Mesothelial cell of epicardium (in vitro differentiated cells): ENCODE measurements at regions not wholly inside any gene's neighbourhood (a gene's known extent, or its start where the extent isn't known, plus 50 kb on each side); places are given as distances from the start of the nearest gene placed in this dataset.

ENCODE experiments used
- DNase-seq, 2 experiments: peaks; one replicate each; pipeline ENCODE4 v3.0.0; 2021; ENCODE audit warnings: low spot score in 2 of 2; ENCODE audit not compliant: unreplicated experiment in 2 of 2
- H3K27ac Mint-ChIP-seq: 2 replicates; pipeline ENCODE4 v1.8.0; 2021; ENCODE audit warnings: mixed read lengths
- H3K27me3 Mint-ChIP-seq: 2 replicates; pipeline ENCODE4 v1.8.0; 2021; ENCODE audit warnings: low read depth, mixed read lengths
- H3K36me3 Mint-ChIP-seq: 2 replicates; pipeline ENCODE4 v1.8.0; 2021; ENCODE audit warnings: mixed read lengths
- H3K4me1 Mint-ChIP-seq: 2 replicates; pipeline ENCODE4 v1.8.0; 2021; ENCODE audit warnings: mixed read lengths
- H3K4me3 Mint-ChIP-seq: 2 replicates; pipeline ENCODE4 v1.8.0; 2021; ENCODE audit warnings: mild to moderate bottlenecking, moderate library complexity, mixed read lengths
- H3K9me3 Mint-ChIP-seq: 2 replicates; pipeline ENCODE4 v1.8.0; 2021; ENCODE audit warnings: mixed read lengths
- TF ChIP-seq, protein P1 (sequence below): fragments of 200-600 bp; sonication (generic); IDR thresholded peaks from one replicate; pipeline ENCODE4 v1.5.0; 2021; ENCODE audit warnings: antibody characterized with exemption; ENCODE audit not compliant: unreplicated experiment

DNA sequence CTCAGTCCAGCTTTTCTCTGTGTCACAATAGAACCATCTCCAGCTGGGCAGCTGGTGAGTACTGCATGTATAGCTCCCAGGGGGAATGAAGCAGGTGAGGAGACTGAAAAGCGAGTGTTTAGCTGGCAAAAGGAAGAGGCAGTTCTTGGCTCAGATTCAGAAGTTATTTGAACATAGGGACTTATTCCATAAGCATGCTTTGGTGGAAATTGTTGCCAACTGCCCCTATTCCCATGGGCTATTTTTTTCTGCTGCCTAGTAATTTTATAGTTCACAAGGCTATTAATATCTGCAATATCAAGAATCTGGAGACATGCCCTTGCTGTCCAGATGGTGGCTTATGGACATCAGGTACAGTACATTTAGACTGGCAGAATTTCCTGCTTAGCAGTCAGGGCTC, 1112.7 kb downstream of the LRFN5 start:
- Mint-ChIP-seq H3K4me3 (no peak overlapping the region), H3K36me3 (no peaks in the 10 kb centered on the region), H3K27ac (no peak overlapping the region), H3K4me1 (no peaks in the 10 kb centered on the region), H3K27me3 (no peaks in the 10 kb centered on the region), H3K9me3 (peaks cover 6% of the 10 kb centered on the region)
- TF ChIP-seq, protein P1, sequence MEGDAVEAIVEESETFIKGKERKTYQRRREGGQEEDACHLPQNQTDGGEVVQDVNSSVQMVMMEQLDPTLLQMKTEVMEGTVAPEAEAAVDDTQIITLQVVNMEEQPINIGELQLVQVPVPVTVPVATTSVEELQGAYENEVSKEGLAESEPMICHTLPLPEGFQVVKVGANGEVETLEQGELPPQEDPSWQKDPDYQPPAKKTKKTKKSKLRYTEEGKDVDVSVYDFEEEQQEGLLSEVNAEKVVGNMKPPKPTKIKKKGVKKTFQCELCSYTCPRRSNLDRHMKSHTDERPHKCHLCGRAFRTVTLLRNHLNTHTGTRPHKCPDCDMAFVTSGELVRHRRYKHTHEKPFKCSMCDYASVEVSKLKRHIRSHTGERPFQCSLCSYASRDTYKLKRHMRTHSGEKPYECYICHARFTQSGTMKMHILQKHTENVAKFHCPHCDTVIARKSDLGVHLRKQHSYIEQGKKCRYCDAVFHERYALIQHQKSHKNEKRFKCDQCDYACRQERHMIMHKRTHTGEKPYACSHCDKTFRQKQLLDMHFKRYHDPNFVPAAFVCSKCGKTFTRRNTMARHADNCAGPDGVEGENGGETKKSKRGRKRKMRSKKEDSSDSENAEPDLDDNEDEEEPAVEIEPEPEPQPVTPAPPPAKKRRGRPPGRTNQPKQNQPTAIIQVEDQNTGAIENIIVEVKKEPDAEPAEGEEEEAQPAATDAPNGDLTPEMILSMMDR: no peak
- no peak for DNase-seq

DNA sequence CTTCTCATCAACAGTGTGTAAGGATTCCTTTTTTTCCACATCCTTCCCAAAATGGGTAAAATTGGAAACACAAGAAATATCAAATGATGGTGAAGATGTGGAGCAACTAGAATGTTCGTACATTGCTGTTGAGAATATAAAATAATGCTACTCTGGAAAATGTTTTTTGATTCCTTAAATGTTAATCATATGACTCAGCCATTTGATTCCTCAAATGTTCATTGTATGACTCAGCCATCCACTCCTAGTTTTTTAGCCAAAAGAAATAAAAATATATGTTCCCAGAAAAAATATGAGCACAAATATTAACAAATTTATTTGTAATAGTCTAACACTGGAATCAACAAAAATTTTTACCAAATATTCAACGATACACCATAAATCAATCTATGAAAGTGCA, 1108.6 kb downstream of the LRFN5 start:
- TF ChIP-seq, protein P1: no peak
- DNase-seq: no peak
- H3K36me3 Mint-ChIP-seq: peaks cover 1% of the 10 kb centered on the region

DNA sequence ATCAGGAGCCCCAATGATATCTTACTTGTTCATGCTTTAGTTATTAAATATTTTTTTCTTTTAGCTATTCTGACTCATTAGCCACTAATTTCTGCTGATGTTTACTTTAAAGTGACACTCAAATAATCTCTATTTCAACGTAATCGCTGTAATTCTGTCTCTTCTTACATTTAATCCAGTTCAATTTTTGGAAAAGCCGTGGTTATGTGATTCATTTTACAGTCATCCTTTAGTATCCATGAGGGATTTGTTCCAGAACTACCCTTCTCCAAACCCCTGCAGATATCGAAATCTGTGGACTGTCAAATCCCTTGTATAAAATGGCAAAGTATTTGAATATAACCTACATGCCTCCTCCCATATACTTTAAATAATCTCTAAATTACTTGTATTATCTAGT, 1103.4 kb downstream of the LRFN5 start:
- peaks cover 16% of the 10 kb centered on the region for H3K9me3 Mint-ChIP-seq
- no peak overlapping the region for H3K4me3 Mint-ChIP-seq
- TF ChIP-seq, protein P1: no peak
- H3K27ac Mint-ChIP-seq: no peak overlapping the region
- H3K27me3 Mint-ChIP-seq: no peaks in the 10 kb centered on the region
- peaks cover 6% of the 10 kb centered on the region for H3K4me1 Mint-ChIP-seq
- H3K36me3 Mint-ChIP-seq: peaks cover 1% of the 10 kb centered on the region
- no peak for DNase-seq

More for the DNA sequence above, 1108.6 kb downstream of the LRFN5 start:
- H3K4me3 Mint-ChIP-seq: no peak overlapping the region
- H3K4me1 Mint-ChIP-seq: no peaks in the 10 kb centered on the region
- no peak overlapping the region for H3K27ac Mint-ChIP-seq
- peaks cover 15% of the 10 kb centered on the region for H3K9me3 Mint-ChIP-seq
- H3K27me3 Mint-ChIP-seq: no peaks in the 10 kb centered on the region

DNA sequence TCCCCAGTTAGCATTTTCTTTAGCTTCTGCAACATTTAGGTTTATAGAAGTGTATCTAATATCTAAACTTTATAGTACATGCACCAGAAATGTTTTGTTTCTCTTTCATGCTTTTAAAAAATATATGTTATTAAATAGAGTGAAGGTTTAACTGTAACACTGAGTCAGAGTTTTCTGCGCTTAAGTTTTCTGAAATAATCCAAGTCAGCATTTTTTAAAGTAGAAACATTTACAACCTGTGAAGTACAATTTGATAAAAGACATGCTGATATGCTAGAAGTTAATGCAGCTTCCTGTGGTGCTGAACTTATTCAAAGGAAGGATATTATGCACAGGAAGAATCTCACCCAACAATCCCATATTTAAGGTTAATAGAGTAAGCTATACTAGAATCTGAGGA, 1096.8 kb downstream of the LRFN5 start:
- Mint-ChIP-seq H3K36me3 (no peaks in the 10 kb centered on the region), H3K4me3 (no peak overlapping the region), H3K9me3 (peaks cover 4% of the 10 kb centered on the region), H3K4me1 (peaks cover 17% of the 10 kb centered on the region), H3K27me3 (no peaks in the 10 kb centered on the region), H3K27ac (no peak overlapping the region)
- no peak for DNase-seq
- TF ChIP-seq, protein P1: no peak

DNA sequence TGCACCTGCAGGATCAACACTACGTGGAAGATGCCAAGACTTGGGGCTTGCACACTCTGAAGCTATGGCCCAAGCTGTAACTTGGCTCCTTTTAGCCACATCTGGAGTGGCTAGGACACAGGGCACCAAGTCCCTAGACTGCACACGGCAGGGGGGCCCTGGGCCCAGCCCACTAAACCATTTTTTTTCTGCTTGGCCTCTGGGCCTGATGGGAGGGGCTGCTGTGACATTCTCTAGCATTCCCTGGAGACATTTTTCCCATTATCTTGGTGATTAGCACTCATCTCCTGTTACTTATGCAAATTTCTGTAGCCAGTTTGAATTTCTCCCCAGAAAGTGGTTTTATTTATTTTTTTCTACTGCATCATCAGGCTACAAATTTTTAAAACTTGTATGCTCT, 1080.7 kb downstream of the LRFN5 start:
- no peaks in the 10 kb centered on the region for H3K27me3 Mint-ChIP-seq
- peaks cover 6% of the 10 kb centered on the region for H3K4me1 Mint-ChIP-seq
- H3K4me3 Mint-ChIP-seq: no peak overlapping the region
- H3K27ac Mint-ChIP-seq: no peak overlapping the region
- peaks cover 18% of the 10 kb centered on the region for H3K9me3 Mint-ChIP-seq
- no peak for DNase-seq
- H3K36me3 Mint-ChIP-seq: peaks cover 4% of the 10 kb centered on the region
- TF ChIP-seq, protein P1: no peak

DNA sequence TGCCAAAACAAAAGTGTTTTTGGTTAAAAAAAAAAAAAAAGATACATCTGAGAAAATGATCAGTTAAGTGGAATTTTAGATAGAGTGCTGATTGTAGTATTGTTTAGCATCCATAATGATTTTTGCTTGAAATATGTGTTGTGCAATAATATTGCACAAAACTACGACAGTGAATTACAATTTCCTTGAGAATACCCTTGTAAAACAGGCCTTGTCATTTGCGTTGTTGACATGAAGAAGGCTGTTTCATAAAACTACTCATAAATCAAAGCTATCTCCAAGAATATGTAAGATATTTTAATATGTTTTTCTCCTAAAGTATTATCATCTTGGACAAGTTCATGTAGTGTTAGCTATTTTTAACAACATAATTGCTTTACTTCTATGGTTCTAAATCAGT, 1077.0 kb downstream of the LRFN5 start:
- Mint-ChIP-seq H3K4me3 (no peak overlapping the region), H3K36me3 (no peaks in the 10 kb centered on the region), H3K4me1 (peaks cover 6% of the 10 kb centered on the region), H3K27me3 (no peaks in the 10 kb centered on the region), H3K9me3 (peaks cover 4% of the 10 kb centered on the region), H3K27ac (peak overlapping the region; percentile 30)
- no peak for DNase-seq
- TF ChIP-seq, protein P1: no peak
